ENCODE measurements at regions not wholly inside any gene's neighbourhood (a gene's known extent, or its start where the extent isn't known, plus 50 kb on each side); places are given as distances from the start of the nearest gene placed in this dataset.

GRCh38 chr3:181859518-181859917 is 147.8 kb downstream of the SOX2 start:
- DNase-seq: no peak

GRCh38 chr3:181860235-181860634 is 148.5 kb downstream of the SOX2 start:
- DNase-seq: no peak

- no peak for DNase-seq
Measured at GRCh38 chr3:181862502-181862901, 150.8 kb downstream of the SOX2 start.

GRCh38 chr3:181868576-181869082 is 156.9 kb downstream of the SOX2 start:
- no peak for DNase-seq

- DNase-seq: no peak
Measured at GRCh38 chr3:181872887-181873286, 161.2 kb downstream of the SOX2 start.

GRCh38 chr3:181879926-181880325 is 168.2 kb downstream of the SOX2 start:
- no peak for DNase-seq

- no peak for DNase-seq
Measured at GRCh38 chr3:181880331-181880730, 168.6 kb downstream of the SOX2 start.

- DNase-seq: no peak
Measured at GRCh38 chr3:181881749-181882148, 170.0 kb downstream of the SOX2 start.

GRCh38 chr3:181885868-181886630 is 174.3 kb downstream of the SOX2 start:
- DNase-seq: no peak

GRCh38 chr3:181886676-181887075 is 175.0 kb downstream of the SOX2 start:
- DNase-seq: no peak

- no peak for DNase-seq
Measured at GRCh38 chr3:181887685-181888084, 176.0 kb downstream of the SOX2 start.

- DNase-seq: no peak
Measured at GRCh38 chr3:181888234-181888633, 176.5 kb downstream of the SOX2 start.

- DNase-seq: no peak
Measured at GRCh38 chr3:181892848-181893247, 181.1 kb downstream of the SOX2 start.

- DNase-seq: no peak
Measured at GRCh38 chr3:181896605-181897004, 184.9 kb downstream of the SOX2 start.

GRCh38 chr3:181899702-181900101 is 188.0 kb downstream of the SOX2 start:
- DNase-seq: no peak

- no peak for DNase-seq
Measured at GRCh38 chr3:181901626-181902025, 189.9 kb downstream of the SOX2 start.

GRCh38 chr3:181906338-181906737 is 194.6 kb downstream of the SOX2 start:
- DNase-seq: no peak

- no peak for DNase-seq
Measured at GRCh38 chr3:181909241-181909640, 197.5 kb downstream of the SOX2 start.

- no peak for DNase-seq
Measured at GRCh38 chr3:181912384-181912783, 200.7 kb downstream of the SOX2 start.

- no peak for DNase-seq
Measured at GRCh38 chr3:181913254-181913653, 201.5 kb downstream of the SOX2 start.

- DNase-seq: no peak
Measured at GRCh38 chr3:181915551-181915950, 203.8 kb downstream of the SOX2 start.

- no peak for DNase-seq
Measured at GRCh38 chr3:181916013-181916412, 204.3 kb downstream of the SOX2 start.

GRCh38 chr3:181917027-181917426 is 205.3 kb downstream of the SOX2 start:
- DNase-seq: no peak

- no peak for DNase-seq
Measured at GRCh38 chr3:181919375-181919774, 207.7 kb downstream of the SOX2 start.

- no peak for DNase-seq
Measured at GRCh38 chr3:181920409-181920808, 208.7 kb downstream of the SOX2 start.

Measured in inflammatory macrophage (primary cell).